ENCODE measurements at regions not wholly inside any gene's neighbourhood (a gene's known extent, or its start where the extent isn't known, plus 50 kb on each side); places are given as distances from the start of the nearest gene placed in this dataset.

GRCh38 chrX:120755066-120755846, 120.4 kb downstream of the CT47B1 start:
- Mint-ChIP-seq H3K36me3 (ENCODE audit: unreplicated experiment) (no peaks in the 10 kb centered on the region), H3K4me3 (ENCODE audit: unreplicated experiment) (no peak overlapping the region), H3K9me3 (ENCODE audit: unreplicated experiment) (no peaks in the 10 kb centered on the region), H3K27ac (ENCODE audit: unreplicated experiment) (no peak overlapping the region), H3K4me1 (ENCODE audit: unreplicated experiment) (no peaks in the 10 kb centered on the region), H3K27me3 (ENCODE audit: unreplicated experiment) (no peaks in the 10 kb centered on the region)
- no peak for TF ChIP-seq CTCF (IDR thresholded peaks at IDR 0.05)
- no peak for DNase-seq (ENCODE audit: extremely low spot score, unreplicated experiment)

- no peak for TF ChIP-seq CTCF (IDR thresholded peaks at IDR 0.05)
- no peak overlapping the region for H3K27ac Mint-ChIP-seq (ENCODE audit: unreplicated experiment)
- no peak for DNase-seq (ENCODE audit: extremely low spot score, unreplicated experiment)
- no peaks in the 10 kb centered on the region for H3K27me3 Mint-ChIP-seq (ENCODE audit: unreplicated experiment)
- H3K9me3 Mint-ChIP-seq (ENCODE audit: unreplicated experiment): no peaks in the 10 kb centered on the region
- H3K4me3 Mint-ChIP-seq (ENCODE audit: unreplicated experiment): no peak overlapping the region
- no peaks in the 10 kb centered on the region for H3K36me3 Mint-ChIP-seq (ENCODE audit: unreplicated experiment)
- peaks cover 11% of the 10 kb centered on the region for H3K4me1 Mint-ChIP-seq (ENCODE audit: unreplicated experiment)
These were observed 122.0 kb downstream of the CT47B1 start for GRCh38 chrX:120753413-120754251.

GRCh38 chrX:120752431-120753082, 122.7 kb upstream of the C1GALT1C1 start:
- Mint-ChIP-seq H3K27me3 (ENCODE audit: unreplicated experiment) (no peaks in the 10 kb centered on the region), H3K36me3 (ENCODE audit: unreplicated experiment) (no peaks in the 10 kb centered on the region), H3K4me3 (ENCODE audit: unreplicated experiment) (no peak overlapping the region), H3K9me3 (ENCODE audit: unreplicated experiment) (no peaks in the 10 kb centered on the region), H3K27ac (ENCODE audit: unreplicated experiment) (no peak overlapping the region), H3K4me1 (ENCODE audit: unreplicated experiment) (peaks cover 11% of the 10 kb centered on the region)
- no peak for DNase-seq (ENCODE audit: extremely low spot score, unreplicated experiment)
- no peak for TF ChIP-seq CTCF (IDR thresholded peaks at IDR 0.05)

GRCh38 chrX:120751683-120752082, 121.8 kb upstream of the C1GALT1C1 start:
- Mint-ChIP-seq H3K9me3 (ENCODE audit: unreplicated experiment) (peaks cover under 1% of the 10 kb centered on the region), H3K27ac (ENCODE audit: unreplicated experiment) (no peak overlapping the region), H3K4me1 (ENCODE audit: unreplicated experiment) (peaks cover 11% of the 10 kb centered on the region), H3K27me3 (ENCODE audit: unreplicated experiment) (no peaks in the 10 kb centered on the region), H3K36me3 (ENCODE audit: unreplicated experiment) (no peaks in the 10 kb centered on the region), H3K4me3 (ENCODE audit: unreplicated experiment) (no peak overlapping the region)
- DNase-seq (ENCODE audit: extremely low spot score, unreplicated experiment): no peak
- TF ChIP-seq CTCF (IDR thresholded peaks at IDR 0.05): no peak

GRCh38 chrX:120750381-120750780, 120.5 kb upstream of the C1GALT1C1 start:
- Mint-ChIP-seq H3K4me3 (ENCODE audit: unreplicated experiment) (no peak overlapping the region), H3K36me3 (ENCODE audit: unreplicated experiment) (no peaks in the 10 kb centered on the region), H3K27me3 (ENCODE audit: unreplicated experiment) (no peaks in the 10 kb centered on the region), H3K4me1 (ENCODE audit: unreplicated experiment) (peaks cover 11% of the 10 kb centered on the region), H3K9me3 (ENCODE audit: unreplicated experiment) (peaks cover 6% of the 10 kb centered on the region), H3K27ac (ENCODE audit: unreplicated experiment) (no peak overlapping the region)
- DNase-seq (ENCODE audit: extremely low spot score, unreplicated experiment): no peak
- TF ChIP-seq CTCF (IDR thresholded peaks at IDR 0.05): no peak
